ENCODE measurements at regions not wholly inside any gene's neighbourhood (a gene's known extent, or its start where the extent isn't known, plus 50 kb on each side); places are given as distances from the start of the nearest gene placed in this dataset.

DNA sequence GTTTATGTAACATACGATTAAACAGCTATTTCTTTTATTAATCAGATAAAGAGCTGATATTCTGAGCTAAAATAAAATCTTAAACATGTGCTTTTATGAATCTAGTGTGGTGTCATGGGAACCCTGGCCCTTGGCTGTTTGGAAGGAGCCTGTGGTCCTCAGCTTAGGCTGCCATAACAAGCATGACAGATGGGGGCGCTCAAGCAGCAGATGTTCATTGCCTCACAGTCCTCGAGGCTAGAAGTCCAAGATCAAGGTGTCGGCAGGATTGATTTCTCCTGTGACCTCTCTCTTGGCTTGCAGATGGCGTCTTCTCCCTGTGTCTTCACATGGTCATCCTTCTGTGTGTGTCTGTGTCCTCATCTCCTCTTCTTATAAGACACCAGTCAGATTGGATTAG lies 448.2 kb downstream of the GADD45G start:
- ChIA-PET POLR2A (no interaction called here), CTCF (interaction anchor here (0.8 to 1.2 kb wide), 4 partner anchors 9 to 53 kb away, joined by 3 to 4 read pairs (median 4); no protein-coding TSS in a partner anchor), SMC1A (ENCODE audit: uncharacterized antibody, unreplicated experiment) (interaction anchor here (1.1 to 1.5 kb wide), 2 partner anchors 450 to 455 kb away, joined by 3 to 5 read pairs; no protein-coding TSS in a partner anchor), RAD21 (ENCODE audit: unreplicated experiment) (no interaction called here)
- H3K9me3 ChIP-seq (replicated peaks; ENCODE audit: control insufficient read depth, insufficient read depth, low read length) = no peaks in the 10 kb centered on the region
- no peak overlapping the region for H3K4me3 ChIP-seq
- H3K9ac ChIP-seq (ENCODE audit: control insufficient read depth, insufficient read depth, low read length) = no peak overlapping the region
- no peak for DNase-seq (ENCODE audit: low read depth, low spot score)
- H3K4me1 ChIP-seq (ENCODE audit: control insufficient read depth, insufficient read depth, low read length) = no peaks in the 10 kb centered on the region
- TF ChIP-seq RAD21 (IDR thresholded peaks at IDR 0.05; ENCODE audit: insufficient read depth, low read depth, low read length) (0 out of 2 replicates have a peak, but pooled peaks have one; percentile 2), PML (IDR thresholded peaks at IDR 0.05; ENCODE audit: low read length) (no peak)
- TF ChIP-seq, protein P1, sequence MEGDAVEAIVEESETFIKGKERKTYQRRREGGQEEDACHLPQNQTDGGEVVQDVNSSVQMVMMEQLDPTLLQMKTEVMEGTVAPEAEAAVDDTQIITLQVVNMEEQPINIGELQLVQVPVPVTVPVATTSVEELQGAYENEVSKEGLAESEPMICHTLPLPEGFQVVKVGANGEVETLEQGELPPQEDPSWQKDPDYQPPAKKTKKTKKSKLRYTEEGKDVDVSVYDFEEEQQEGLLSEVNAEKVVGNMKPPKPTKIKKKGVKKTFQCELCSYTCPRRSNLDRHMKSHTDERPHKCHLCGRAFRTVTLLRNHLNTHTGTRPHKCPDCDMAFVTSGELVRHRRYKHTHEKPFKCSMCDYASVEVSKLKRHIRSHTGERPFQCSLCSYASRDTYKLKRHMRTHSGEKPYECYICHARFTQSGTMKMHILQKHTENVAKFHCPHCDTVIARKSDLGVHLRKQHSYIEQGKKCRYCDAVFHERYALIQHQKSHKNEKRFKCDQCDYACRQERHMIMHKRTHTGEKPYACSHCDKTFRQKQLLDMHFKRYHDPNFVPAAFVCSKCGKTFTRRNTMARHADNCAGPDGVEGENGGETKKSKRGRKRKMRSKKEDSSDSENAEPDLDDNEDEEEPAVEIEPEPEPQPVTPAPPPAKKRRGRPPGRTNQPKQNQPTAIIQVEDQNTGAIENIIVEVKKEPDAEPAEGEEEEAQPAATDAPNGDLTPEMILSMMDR (IDR thresholded peaks at IDR 0.05 in 2 of 3, conservative IDR thresholded peaks at IDR 0.05 in 1 of 3; ENCODE audit: control insufficient read depth in 2 of 3, extremely low read depth in 1 of 3, insufficient read depth in 1 of 3, low read depth in 3 of 3, low read length in 3 of 3) = peak; percentile 18 to 37 (median 20); a peak in 2 of 6 replicates
- TF ChIP-seq, protein P2, sequence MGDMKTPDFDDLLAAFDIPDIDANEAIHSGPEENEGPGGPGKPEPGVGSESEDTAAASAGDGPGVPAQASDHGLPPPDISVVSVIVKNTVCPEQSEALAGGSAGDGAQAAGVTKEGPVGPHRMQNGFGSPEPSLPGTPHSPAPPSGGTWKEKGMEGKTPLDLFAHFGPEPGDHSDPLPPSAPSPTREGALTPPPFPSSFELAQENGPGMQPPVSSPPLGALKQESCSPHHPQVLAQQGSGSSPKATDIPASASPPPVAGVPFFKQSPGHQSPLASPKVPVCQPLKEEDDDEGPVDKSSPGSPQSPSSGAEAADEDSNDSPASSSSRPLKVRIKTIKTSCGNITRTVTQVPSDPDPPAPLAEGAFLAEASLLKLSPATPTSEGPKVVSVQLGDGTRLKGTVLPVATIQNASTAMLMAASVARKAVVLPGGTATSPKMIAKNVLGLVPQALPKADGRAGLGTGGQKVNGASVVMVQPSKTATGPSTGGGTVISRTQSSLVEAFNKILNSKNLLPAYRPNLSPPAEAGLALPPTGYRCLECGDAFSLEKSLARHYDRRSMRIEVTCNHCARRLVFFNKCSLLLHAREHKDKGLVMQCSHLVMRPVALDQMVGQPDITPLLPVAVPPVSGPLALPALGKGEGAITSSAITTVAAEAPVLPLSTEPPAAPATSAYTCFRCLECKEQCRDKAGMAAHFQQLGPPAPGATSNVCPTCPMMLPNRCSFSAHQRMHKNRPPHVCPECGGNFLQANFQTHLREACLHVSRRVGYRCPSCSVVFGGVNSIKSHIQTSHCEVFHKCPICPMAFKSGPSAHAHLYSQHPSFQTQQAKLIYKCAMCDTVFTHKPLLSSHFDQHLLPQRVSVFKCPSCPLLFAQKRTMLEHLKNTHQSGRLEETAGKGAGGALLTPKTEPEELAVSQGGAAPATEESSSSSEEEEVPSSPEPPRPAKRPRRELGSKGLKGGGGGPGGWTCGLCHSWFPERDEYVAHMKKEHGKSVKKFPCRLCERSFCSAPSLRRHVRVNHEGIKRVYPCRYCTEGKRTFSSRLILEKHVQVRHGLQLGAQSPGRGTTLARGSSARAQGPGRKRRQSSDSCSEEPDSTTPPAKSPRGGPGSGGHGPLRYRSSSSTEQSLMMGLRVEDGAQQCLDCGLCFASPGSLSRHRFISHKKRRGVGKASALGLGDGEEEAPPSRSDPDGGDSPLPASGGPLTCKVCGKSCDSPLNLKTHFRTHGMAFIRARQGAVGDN (IDR thresholded peaks at IDR 0.05) = no peak
- H3K4me2 ChIP-seq (ENCODE audit: control insufficient read depth, insufficient read depth) = no peak overlapping the region
- no peak for FAIRE-seq
- H3K79me2 ChIP-seq (ENCODE audit: control insufficient read depth, insufficient read depth, low read length) = no peaks in the 10 kb centered on the region
- no peak for ATAC-seq
- no peak overlapping the region for H2AFZ ChIP-seq (ENCODE audit: control insufficient read depth, low read depth, low read length)
- no peaks in the 10 kb centered on the region for H3K36me3 ChIP-seq (ENCODE audit: control insufficient read depth in 2 of 2, insufficient read depth in 2 of 2, low read length in 1 of 2)
- intact Hi-C loops (cut with micrococcal nuclease; ENCODE audit: unreplicated experiment) = no loop called here
- in situ Hi-C loops (cut with MboI) = no loop called here
- BruUV-seq (replicated peaks) = no TSS peak
- H4K20me1 ChIP-seq (ENCODE audit: control insufficient read depth, insufficient read depth) = no peaks in the 10 kb centered on the region
- 22% methylated on average over 5 of the region's 5 CpGs for WGBS (ENCODE audit: insufficient coverage, insufficient replicate concordance, low lambda C conversion rate, missing lambda C conversion rate)
- no peak overlapping the region for H3K27ac ChIP-seq (ENCODE audit: control insufficient read depth, insufficient read depth)
- H3K27me3 ChIP-seq (replicated peaks in 1 of 2; ENCODE audit: control insufficient read depth in 2 of 2, insufficient read depth in 2 of 2, low read length in 1 of 2) = no peaks in the 10 kb centered on the region; a peak in 2 of 4 replicates
